ENCODE measurements at regions not wholly inside any gene's neighbourhood (a gene's known extent, or its start where the extent isn't known, plus 50 kb on each side); places are given as distances from the start of the nearest gene placed in this dataset.

- Histone ChIP-seq H3K4me1 (no peaks in the 10 kb centered on the region), H3K27ac (no peak overlapping the region), H3K27me3 (no peaks in the 10 kb centered on the region), H3K9me3 (no peaks in the 10 kb centered on the region), H3K4me3 (no peak overlapping the region), H3K36me3 (no peaks in the 10 kb centered on the region)
- intact Hi-C loops (cut with DNase I): no loop called here
- TF ChIP-seq CTCF (IDR thresholded peaks at IDR 0.05): no peak
- no peak for TF ChIP-seq POLR2A (IDR thresholded peaks at IDR 0.05)
- TF ChIP-seq POLR2AphosphoS5 (IDR thresholded peaks at IDR 0.05; ENCODE audit: insufficient read depth in 1 of 2, low read depth in 1 of 2): no peak
- no peak for DNase-seq (ENCODE audit: extremely low spot score in 2 of 2)
These were observed 129.3 kb downstream of the KCNRG start for GRCh38 chr13:50144246-50145160.

- no peak overlapping the region for H3K27ac ChIP-seq
- H3K4me1 ChIP-seq: no peaks in the 10 kb centered on the region
- intact Hi-C loops (cut with DNase I): no loop called here
- no peak for TF ChIP-seq POLR2A (IDR thresholded peaks at IDR 0.05)
- no peak for TF ChIP-seq CTCF (IDR thresholded peaks at IDR 0.05)
- no peak for TF ChIP-seq POLR2AphosphoS5 (IDR thresholded peaks at IDR 0.05; ENCODE audit: insufficient read depth in 1 of 2, low read depth in 1 of 2)
- H3K9me3 ChIP-seq: no peaks in the 10 kb centered on the region
- no peak overlapping the region for H3K4me3 ChIP-seq
- H3K36me3 ChIP-seq: no peaks in the 10 kb centered on the region
- H3K27me3 ChIP-seq: no peaks in the 10 kb centered on the region
- no peak for DNase-seq (ENCODE audit: extremely low spot score in 2 of 2)
These were observed 134.0 kb downstream of the KCNRG start for GRCh38 chr13:50149214-50149613.

- H3K4me3 ChIP-seq: no peak overlapping the region
- TF ChIP-seq POLR2A (IDR thresholded peaks at IDR 0.05): no peak
- TF ChIP-seq POLR2AphosphoS5 (IDR thresholded peaks at IDR 0.05; ENCODE audit: insufficient read depth in 1 of 2, low read depth in 1 of 2): no peak
- TF ChIP-seq CTCF (IDR thresholded peaks at IDR 0.05): no peak
- no peak overlapping the region for H3K27ac ChIP-seq
- no peaks in the 10 kb centered on the region for H3K9me3 ChIP-seq
- DNase-seq (ENCODE audit: extremely low spot score in 2 of 2): no peak
- no peaks in the 10 kb centered on the region for H3K27me3 ChIP-seq
- H3K4me1 ChIP-seq: no peaks in the 10 kb centered on the region
- no peaks in the 10 kb centered on the region for H3K36me3 ChIP-seq
- intact Hi-C loops (cut with DNase I): no loop called here
These were observed 134.7 kb downstream of the KCNRG start for GRCh38 chr13:50149932-50150331.

- Histone ChIP-seq H3K4me1 (no peaks in the 10 kb centered on the region), H3K36me3 (no peaks in the 10 kb centered on the region), H3K9me3 (no peaks in the 10 kb centered on the region), H3K27ac (no peak overlapping the region), H3K4me3 (no peak overlapping the region), H3K27me3 (no peaks in the 10 kb centered on the region)
- intact Hi-C loops (cut with DNase I): no loop called here
- DNase-seq (ENCODE audit: extremely low spot score in 2 of 2): no peak
- TF ChIP-seq POLR2AphosphoS5 (IDR thresholded peaks at IDR 0.05; ENCODE audit: insufficient read depth in 1 of 2, low read depth in 1 of 2) (no peak), CTCF (IDR thresholded peaks at IDR 0.05) (no peak), POLR2A (IDR thresholded peaks at IDR 0.05) (no peak)
These were observed 137.0 kb downstream of the KCNRG start for GRCh38 chr13:50152224-50152623.

- TF ChIP-seq CTCF (IDR thresholded peaks at IDR 0.05) (no peak), POLR2AphosphoS5 (IDR thresholded peaks at IDR 0.05; ENCODE audit: insufficient read depth in 1 of 2, low read depth in 1 of 2) (no peak), POLR2A (IDR thresholded peaks at IDR 0.05) (no peak)
- no peak for DNase-seq (ENCODE audit: extremely low spot score in 2 of 2)
- Histone ChIP-seq H3K36me3 (no peaks in the 10 kb centered on the region), H3K27me3 (no peaks in the 10 kb centered on the region), H3K9me3 (no peaks in the 10 kb centered on the region), H3K4me3 (no peak overlapping the region), H3K27ac (no peak overlapping the region), H3K4me1 (no peaks in the 10 kb centered on the region)
- intact Hi-C loops (cut with DNase I): no loop called here
These were observed 137.5 kb downstream of the KCNRG start for GRCh38 chr13:50152655-50153309.

Measured in vagina (tissue), 2 donors.